HPDE6-E6E7 (cell line): ENCODE measurements at regions not wholly inside any gene's neighbourhood (a gene's known extent, or its start where the extent isn't known, plus 50 kb on each side); places are given as distances from the start of the nearest gene placed in this dataset.

Experiments
- DNase-seq: peaks from one replicate; pipeline ENCODE4 v3.0.0; 2011; ENCODE audit warnings: missing footprints; ENCODE audit errors: extremely low spot score

- DNase-seq = no peak
These were observed 281.8 kb downstream of the HAPSTR1 start for GRCh38 chr16:9372934-9373890.

DNA sequence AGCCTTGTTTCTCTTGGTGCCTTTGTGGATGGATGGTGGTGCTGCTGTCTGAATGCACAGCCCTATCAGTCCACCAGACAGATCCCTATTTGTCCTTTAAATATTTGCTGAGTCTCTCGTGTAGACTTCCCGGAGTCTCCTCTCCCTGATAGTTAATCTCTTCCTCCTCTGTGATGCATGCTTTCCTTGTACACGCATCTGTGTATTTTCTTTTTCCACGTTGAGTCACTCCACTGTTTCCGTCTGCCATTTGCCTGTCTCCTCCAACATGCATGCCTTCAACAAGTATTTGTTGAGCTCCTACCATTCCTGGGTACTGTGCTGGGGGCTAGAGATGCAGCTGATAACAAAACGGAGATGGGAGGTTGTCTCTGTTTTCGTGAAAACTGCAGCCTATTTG lies 282.6 kb downstream of the HAPSTR1 start:
- no peak for DNase-seq

DNA sequence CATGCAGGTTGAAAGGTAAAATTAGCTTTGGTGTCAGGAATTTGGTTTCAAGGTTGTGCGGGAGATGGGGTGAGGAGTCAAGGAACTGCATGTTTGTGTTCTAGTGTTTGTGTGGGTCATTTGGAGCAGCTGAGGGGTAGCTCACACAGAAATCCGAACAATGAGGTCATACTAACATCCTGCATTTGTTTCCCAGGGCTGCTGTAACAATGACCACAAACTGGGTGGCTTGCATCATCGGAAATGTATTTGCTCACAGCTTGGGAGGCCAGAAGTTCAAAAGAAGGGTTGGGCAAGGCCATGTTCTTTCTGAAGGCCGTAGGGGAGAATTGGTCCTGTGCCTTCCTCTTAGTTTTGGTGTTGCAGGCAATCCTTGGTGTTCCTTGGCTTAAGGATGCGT lies 287.4 kb downstream of the HAPSTR1 start:
- no peak for DNase-seq

GRCh38 chr16:9380221-9380620 lies 288.8 kb downstream of the HAPSTR1 start:
- DNase-seq = no peak

DNA sequence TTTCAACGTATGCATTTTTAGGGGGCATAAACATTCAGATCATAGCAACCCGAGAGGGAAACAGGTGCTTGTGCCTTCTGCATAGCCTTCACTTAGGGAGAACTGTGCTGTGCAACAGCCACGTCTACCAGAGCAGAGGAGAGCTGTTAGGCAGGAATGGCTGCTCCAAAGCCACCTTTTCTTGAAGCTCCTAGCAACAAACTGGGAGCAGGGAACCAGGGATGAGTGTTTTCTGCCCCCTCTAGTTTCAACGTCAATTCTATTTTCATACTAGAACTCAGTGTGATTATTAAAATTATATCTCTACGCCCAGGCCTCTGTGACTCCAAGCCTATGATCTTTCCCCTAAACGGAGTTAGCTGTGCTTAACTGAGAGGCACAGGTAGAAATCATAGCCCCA lies 290.0 kb downstream of the HAPSTR1 start:
- no peak for DNase-seq

DNA sequence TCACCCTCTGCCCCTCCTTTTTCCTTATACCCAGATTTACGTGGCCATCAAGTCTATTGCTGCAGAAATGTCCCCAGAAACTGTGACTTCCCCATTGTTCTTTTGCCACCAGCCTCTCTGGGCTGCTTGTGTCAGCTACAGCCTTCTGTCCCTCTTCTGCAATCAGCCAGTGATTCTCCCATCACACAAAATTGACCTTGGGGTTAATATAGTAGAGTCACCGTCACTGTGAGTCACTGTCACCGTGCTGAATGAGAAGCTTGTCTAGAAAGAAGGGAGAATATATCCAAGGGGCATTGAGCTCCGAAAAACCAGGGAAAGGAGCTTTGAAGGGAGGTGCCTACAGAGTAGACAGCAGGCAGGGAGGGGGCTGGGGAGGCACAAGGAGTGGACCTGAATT lies 290.5 kb downstream of the HAPSTR1 start:
- no peak for DNase-seq

- DNase-seq = no peak
These were observed 291.8 kb downstream of the HAPSTR1 start for GRCh38 chr16:9383281-9383680.

DNA sequence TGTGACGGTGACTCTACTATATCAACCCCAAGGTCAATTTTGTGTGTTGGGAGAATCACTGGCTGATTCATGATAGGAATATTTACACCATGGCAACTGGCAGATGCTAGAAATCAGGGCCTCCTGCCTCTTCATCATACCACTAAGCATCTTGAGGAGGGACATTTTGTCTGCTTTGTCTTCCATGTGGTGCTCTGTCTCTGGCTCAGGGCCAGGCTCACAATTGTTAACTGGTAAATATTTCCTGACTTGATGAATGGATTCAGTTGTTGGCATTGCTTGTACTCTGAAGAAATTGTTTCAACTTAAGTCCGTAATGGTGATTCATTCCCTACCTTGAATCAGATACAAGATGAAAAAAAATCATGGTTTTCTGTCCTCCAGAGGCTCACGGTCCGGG lies 292.7 kb downstream of the HAPSTR1 start:
- no peak for DNase-seq

GRCh38 chr16:9389543-9390207 lies 298.2 kb downstream of the HAPSTR1 start:
- DNase-seq = no peak

DNA sequence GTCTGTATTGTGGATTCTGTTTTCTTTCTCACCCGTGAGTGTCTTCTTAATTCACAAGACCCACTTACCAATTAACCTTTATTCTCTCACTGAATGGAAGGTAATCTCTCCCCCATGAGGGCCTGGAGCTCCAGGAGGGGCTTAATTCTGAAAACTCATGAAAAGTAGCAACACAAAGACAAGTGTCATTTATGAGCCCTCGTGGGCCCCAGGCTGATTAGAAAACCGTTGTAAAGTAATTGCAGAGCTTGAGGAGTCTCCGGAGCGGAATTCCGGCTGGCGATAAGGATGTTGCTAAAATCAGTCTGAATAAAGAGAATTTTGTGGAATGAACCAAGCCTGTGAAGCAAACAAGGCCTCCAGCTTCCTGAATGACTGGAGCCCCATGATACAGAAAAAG lies 301.5 kb downstream of the HAPSTR1 start:
- DNase-seq = no peak

DNA sequence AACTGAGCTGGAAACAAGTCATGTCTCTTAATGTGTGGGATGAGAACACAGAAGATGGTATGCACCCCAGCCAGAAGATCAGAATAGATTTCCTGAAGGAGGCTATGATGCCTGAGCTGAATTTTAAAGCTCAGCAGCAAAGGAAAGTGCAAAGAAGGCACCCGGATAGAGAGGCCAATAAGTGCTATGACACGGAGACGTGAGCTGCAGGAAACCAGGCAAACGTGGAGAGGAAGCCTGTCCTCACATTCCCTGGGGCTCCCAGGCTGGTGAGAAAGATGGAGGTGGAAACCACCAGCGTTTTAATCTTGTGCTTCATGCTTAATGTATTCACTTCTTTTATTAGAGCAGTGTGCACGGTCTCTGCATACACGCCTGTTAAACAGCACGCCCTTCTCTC lies 302.1 kb downstream of the HAPSTR1 start:
- DNase-seq = no peak

DNA sequence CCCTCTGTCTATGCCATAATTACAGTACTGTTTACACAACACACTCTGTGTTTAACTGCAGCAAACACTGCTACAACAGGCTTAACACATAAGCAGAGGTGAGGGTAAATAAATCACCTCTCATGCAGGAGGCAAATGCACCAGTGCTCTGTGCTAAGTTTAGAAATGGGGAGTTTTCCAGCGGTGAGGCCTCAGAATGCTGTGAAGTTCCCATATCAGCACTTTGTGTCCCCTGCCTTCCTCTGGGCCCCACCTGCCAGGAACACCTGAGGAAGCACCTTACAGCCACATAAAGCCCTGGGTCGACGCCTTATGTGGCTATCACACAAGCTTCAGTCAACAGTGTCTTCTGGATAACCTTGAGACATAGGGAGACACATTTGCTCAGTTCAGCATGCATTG lies 304.5 kb downstream of the HAPSTR1 start:
- no peak for DNase-seq

GRCh38 chr16:9399573-9399972 lies 308.1 kb downstream of the HAPSTR1 start:
- no peak for DNase-seq

DNA sequence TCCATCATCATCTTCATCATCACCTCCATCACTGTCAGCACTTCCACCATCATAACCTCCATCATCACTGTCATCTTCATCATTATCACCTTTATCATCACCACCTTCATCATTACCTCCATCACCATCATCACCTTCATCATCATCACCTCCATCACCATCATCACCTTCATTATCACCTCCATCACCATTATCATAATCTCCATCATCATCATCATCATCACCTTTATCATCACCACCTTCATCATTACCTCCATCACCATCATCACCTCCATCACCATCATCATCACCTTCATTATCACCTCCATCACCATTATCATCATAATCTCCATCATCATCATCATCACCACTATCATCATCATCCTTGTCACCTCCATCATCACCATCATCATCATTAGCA lies 309.7 kb downstream of the HAPSTR1 start:
- no peak for DNase-seq

DNA sequence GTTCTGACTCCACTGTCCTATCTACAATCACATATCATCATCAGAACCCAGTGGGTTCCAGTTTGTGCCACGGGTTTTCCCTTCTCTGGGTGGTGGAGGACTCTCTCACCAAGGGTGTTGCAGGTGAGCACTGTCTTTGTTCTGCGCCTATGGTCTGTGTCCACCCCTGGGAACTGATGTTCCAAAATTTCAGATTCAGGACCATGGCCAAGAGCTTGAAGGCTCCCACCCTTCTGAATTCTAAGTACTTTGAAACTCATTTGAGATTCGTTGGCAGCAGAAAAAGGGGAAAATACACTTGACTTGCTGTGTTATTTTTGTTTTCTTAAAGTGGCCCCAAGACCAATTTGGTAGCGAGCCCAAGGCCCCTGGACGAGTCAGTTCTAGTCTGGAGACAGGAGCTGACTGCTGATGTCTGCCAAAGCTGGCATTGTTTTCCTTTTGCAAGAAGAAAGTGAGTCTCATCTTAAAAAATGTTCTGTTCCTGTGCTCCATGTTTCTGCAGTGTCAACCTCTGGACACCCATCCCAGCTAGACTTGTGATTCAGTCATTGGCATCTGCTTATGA lies 310.9 kb downstream of the HAPSTR1 start:
- DNase-seq = no peak

- no peak for DNase-seq
These were observed 313.4 kb downstream of the HAPSTR1 start for GRCh38 chr16:9404811-9405210.

GRCh38 chr16:9406038-9406712 lies 314.7 kb downstream of the HAPSTR1 start:
- no peak for DNase-seq

GRCh38 chr16:9407206-9407758 lies 315.8 kb downstream of the HAPSTR1 start:
- no peak for DNase-seq

DNA sequence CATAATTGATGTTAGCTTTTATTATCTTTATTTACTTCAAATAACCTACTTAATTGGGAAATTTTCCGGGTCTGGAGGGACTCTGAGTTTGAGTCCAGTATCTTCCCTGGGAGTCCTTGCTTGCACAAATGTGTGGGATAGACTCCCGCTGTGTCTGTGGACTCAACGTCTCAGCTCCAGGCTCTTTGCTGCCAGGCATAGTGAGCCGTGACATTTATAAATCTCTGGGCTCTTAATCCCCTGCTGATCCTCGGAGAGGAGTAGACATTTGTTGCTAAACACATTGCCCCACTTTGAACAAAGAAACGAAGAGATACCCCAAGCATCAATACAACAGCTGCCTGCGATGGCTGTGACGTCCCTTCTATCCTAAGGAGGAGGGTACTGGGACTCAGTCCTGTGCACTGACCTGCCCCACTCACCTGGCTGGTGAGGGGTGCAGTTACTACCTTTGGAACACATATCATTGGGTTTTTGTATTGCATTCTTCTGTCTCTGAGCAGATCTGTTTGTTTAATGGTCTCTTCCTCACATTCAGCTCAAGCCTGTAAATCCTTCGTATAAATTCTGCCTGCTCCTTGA lies 316.9 kb downstream of the HAPSTR1 start:
- DNase-seq = no peak

- no peak for DNase-seq
These were observed 318.4 kb downstream of the HAPSTR1 start for GRCh38 chr16:9409560-9410493.
